HEK293 (cell line): ENCODE measurements at regions not wholly inside any gene's neighbourhood (a gene's known extent, or its start where the extent isn't known, plus 50 kb on each side); places are given as distances from the start of the nearest gene placed in this dataset.

Experiments used
- CTCF ChIA-PET: fragments of 350-600 bp; formaldehyde crosslinking; extraction: SDS; loops from one replicate; lab custom pipeline; 2021; ENCODE audit warnings: antibody characterized with exemption; lab: Yijun Ruan, JAX
- POLR2A ChIA-PET: fragments of 300-600 bp; formaldehyde crosslinking; extraction: SDS; loops from one replicate; lab custom pipeline; 2020; ENCODE audit warnings: antibody characterized with exemption, inconsistent platforms; lab: Yijun Ruan, JAX
- H3K27ac ChIP-seq: fragments of 200-500 bp; sonication (Bioruptor generic); 2 replicates; pipeline ENCODE4 v1.5.1; 2014; ENCODE audit warnings: low read depth, low read length, control low read depth, inconsistent platforms; ENCODE audit errors: extremely low read depth
- H3K36me3 ChIP-seq, 2 experiments: fragments of 200-500 bp in 1 of 2; sonication (Bioruptor generic) in 1 of 2; 1 replicate in 1 of 2; 2 replicates in 1 of 2; pipeline ENCODE4 v1.5.1; 2014 to 2017; ENCODE audit warnings: inconsistent platforms in 2 of 2, low read length in 2 of 2; ENCODE audit not compliant: control insufficient read depth in 2 of 2, insufficient read depth in 1 of 2
- H3K4me1 ChIP-seq: fragments of 200-500 bp; sonication (Bioruptor generic); 2 replicates; pipeline ENCODE4 v1.5.1; 2014; ENCODE audit warnings: mild to moderate bottlenecking, low read length, inconsistent platforms; ENCODE audit not compliant: control insufficient read depth, insufficient read depth
- H3K4me3 ChIP-seq: 2 replicates; pipeline ENCODE4 v1.5.1; 2011; ENCODE audit warnings: low read depth, mild to moderate bottlenecking, control low read depth, low read length, moderate library complexity
- H3K9me3 ChIP-seq: fragments of 200-500 bp; sonication (Bioruptor generic); 2 replicates; pipeline ENCODE4 v1.5.1; 2014; ENCODE audit warnings: low read depth, low read length, inconsistent platforms; ENCODE audit not compliant: control insufficient read depth, insufficient read depth
- GFI1B ChIP-seq: fragments of 450-650 bp; formaldehyde crosslinking; IDR thresholded peaks from 2 replicates; pipeline ENCODE4 v1.5.1; 2016; ENCODE audit warnings: missing biosample characterization, missing genetic modification characterization
- HOXC10 ChIP-seq: sonication (generic); formaldehyde crosslinking; IDR thresholded peaks from 2 replicates; pipeline ENCODE4 v1.8.1; 2023; ENCODE audit warnings: mild to moderate bottlenecking, missing genetic modification reagents
- SALL2 ChIP-seq: fragments of 450-650 bp; formaldehyde crosslinking; IDR thresholded peaks from 2 replicates; pipeline ENCODE4 v1.5.0; 2017; ENCODE audit warnings: missing biosample characterization, mild to moderate bottlenecking, missing genetic modification characterization, borderline replicate concordance
- SCRT2 ChIP-seq: fragments of 450-650 bp; formaldehyde crosslinking; IDR thresholded peaks from 2 replicates; pipeline ENCODE4 v1.5.1; 2016; ENCODE audit warnings: missing biosample characterization, missing genetic modification characterization
- ZBTB21 ChIP-seq: fragments of 450-650 bp; formaldehyde crosslinking; IDR thresholded peaks from 2 replicates; pipeline ENCODE4 v1.5.1; 2017; ENCODE audit warnings: missing biosample characterization, missing genetic modification characterization
- ZBTB8A ChIP-seq: fragments of 450-650 bp; formaldehyde crosslinking; IDR thresholded peaks from 2 replicates; pipeline ENCODE4 v1.5.1; 2016; ENCODE audit warnings: missing biosample characterization, missing genetic modification characterization
- ZFHX2 ChIP-seq: fragments of 450-650 bp; formaldehyde crosslinking; conservative IDR thresholded peaks from 2 replicates; pipeline ENCODE4 v1.5.1; 2016; ENCODE audit warnings: missing biosample characterization, missing genetic modification characterization
- ZFP41 ChIP-seq: fragments of 450-650 bp; formaldehyde crosslinking; IDR thresholded peaks from 2 replicates; pipeline ENCODE4 v1.5.1; 2016; ENCODE audit warnings: missing biosample characterization, missing genetic modification characterization, borderline replicate concordance
- ZNF155 ChIP-seq: fragments of 450-650 bp; formaldehyde crosslinking; IDR thresholded peaks from 2 replicates; pipeline ENCODE4 v1.5.1; 2016; ENCODE audit warnings: missing biosample characterization, missing genetic modification characterization
- ZNF174 ChIP-seq: fragments of 450-650 bp; formaldehyde crosslinking; IDR thresholded peaks from 2 replicates; pipeline ENCODE4 v1.5.0; 2017; ENCODE audit warnings: missing biosample characterization, mild to moderate bottlenecking, missing genetic modification characterization
- ZNF184 ChIP-seq: fragments of 450-650 bp; IDR thresholded peaks from 2 replicates; pipeline ENCODE4 v1.5.1; 2018; ENCODE audit warnings: missing biosample characterization, mild to moderate bottlenecking, missing genetic modification characterization
- ZNF221 ChIP-seq: fragments of 450-650 bp; formaldehyde crosslinking; IDR thresholded peaks from 2 replicates; pipeline ENCODE4 v1.5.1; 2017; ENCODE audit warnings: missing biosample characterization, missing genetic modification characterization, borderline replicate concordance
- ZNF423 ChIP-seq: fragments of 450-650 bp; formaldehyde crosslinking; IDR thresholded peaks from 2 replicates; pipeline ENCODE4 v1.5.1; 2016; ENCODE audit warnings: missing biosample characterization, missing genetic modification characterization
- ZNF501 ChIP-seq: fragments of 450-650 bp; formaldehyde crosslinking; IDR thresholded peaks from 2 replicates; pipeline ENCODE4 v1.5.1; 2016; ENCODE audit warnings: missing biosample characterization, missing genetic modification characterization
- ZNF530 ChIP-seq: fragments of 450-650 bp; formaldehyde crosslinking; IDR thresholded peaks from 2 replicates; pipeline ENCODE4 v1.5.1; 2016; ENCODE audit warnings: low read depth, missing biosample characterization, missing genetic modification characterization
- ZNF621 ChIP-seq: fragments of 450-650 bp; formaldehyde crosslinking; IDR thresholded peaks from 2 replicates; pipeline ENCODE4 v1.5.1; 2017; ENCODE audit warnings: missing biosample characterization, missing genetic modification characterization
- ZNF626 ChIP-seq: fragments of 450-650 bp; sonication (Bioruptor Pico); formaldehyde crosslinking; IDR thresholded peaks from 2 replicates; pipeline ENCODE4 v1.5.1; 2018; ENCODE audit warnings: missing biosample characterization, missing genetic modification characterization, inconsistent platforms
- ZNF629 ChIP-seq: fragments of 450-650 bp; formaldehyde crosslinking; IDR thresholded peaks from 2 replicates; pipeline ENCODE4 v1.5.1; 2017; ENCODE audit warnings: missing biosample characterization, missing genetic modification characterization
- ZNF645 ChIP-seq: fragments of 450-650 bp; formaldehyde crosslinking; IDR thresholded peaks from 2 replicates; pipeline ENCODE4; 2016; ENCODE audit warnings: missing biosample characterization, missing genetic modification characterization
- ZNF658 ChIP-seq: fragments of 450-650 bp; formaldehyde crosslinking; IDR thresholded peaks from 2 replicates; pipeline ENCODE4; 2016; ENCODE audit warnings: missing biosample characterization, missing genetic modification characterization
- ZNF664 ChIP-seq: fragments of 450-650 bp; formaldehyde crosslinking; IDR thresholded peaks from 2 replicates; pipeline ENCODE4 v1.5.1; 2016; ENCODE audit warnings: missing biosample characterization, missing genetic modification characterization
- ZNF704 ChIP-seq: fragments of 450-650 bp; formaldehyde crosslinking; IDR thresholded peaks from 2 replicates; pipeline ENCODE4 v1.5.1; 2016; ENCODE audit warnings: missing biosample characterization, missing genetic modification characterization
- ZNF76 ChIP-seq: fragments of 450-650 bp; formaldehyde crosslinking; IDR thresholded peaks from 2 replicates; pipeline ENCODE4; 2016; ENCODE audit warnings: low read depth, missing biosample characterization, missing genetic modification characterization, borderline replicate concordance
- TF ChIP-seq, protein P1 (sequence below): fragments of 450-650 bp; formaldehyde crosslinking; IDR thresholded peaks from 2 replicates; pipeline ENCODE4 v1.5.1; 2016; ENCODE audit warnings: missing biosample characterization, missing genetic modification characterization
- TF ChIP-seq, protein P2 (sequence below): fragments of 450-650 bp; formaldehyde crosslinking; IDR thresholded peaks from 2 replicates; pipeline ENCODE4 v1.5.1; 2016; ENCODE audit warnings: missing biosample characterization, missing genetic modification characterization, borderline replicate concordance

DNA sequence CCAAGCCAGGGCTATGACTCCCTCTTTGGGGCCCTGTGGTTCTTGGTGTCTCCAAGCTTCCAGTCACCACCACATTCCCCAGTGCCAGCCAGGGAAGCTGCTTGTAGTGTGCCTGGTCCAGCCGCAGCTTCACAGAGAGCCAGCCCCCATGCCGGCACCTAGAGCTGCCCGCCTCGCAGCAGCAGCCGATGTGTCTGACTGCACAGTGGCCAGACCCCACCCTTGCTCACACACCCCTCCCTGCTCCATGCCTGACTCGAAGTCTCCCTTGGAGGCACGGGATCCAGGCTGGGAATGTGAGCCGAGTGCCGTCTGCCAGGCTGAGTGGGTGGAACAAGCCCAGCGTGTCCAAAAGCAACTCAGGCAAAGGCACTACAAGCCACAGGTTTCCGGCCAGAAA lies 123.3 kb upstream of the SFSWAP start:
- no peaks in the 10 kb centered on the region for H3K9me3 ChIP-seq
- CTCF ChIA-PET, result no interaction called here
- H3K36me3 ChIP-seq, result no peaks in the 10 kb centered on the region
- no peak overlapping the region for H3K27ac ChIP-seq
- H3K4me1 ChIP-seq, result no peaks in the 10 kb centered on the region
- H3K4me3 ChIP-seq, result no peak overlapping the region
- TF ChIP-seq HOXC10 (CRISPR knock-in tag) (no peak), ZNF76 (tag by site-specific recombination) (no peak), ZNF626 (tag by site-specific recombination) (no peak), ZNF155 (tag by site-specific recombination) (no peak), ZNF221 (no peak), ZFHX2 (tag by site-specific recombination) (no peak), ZNF530 (tag by site-specific recombination) (no peak), ZFP41 (tag by site-specific recombination) (no peak), ZNF184 (tag by site-specific recombination) (no peak), ZNF423 (tag by site-specific recombination) (no peak), SCRT2 (tag by site-specific recombination) (no peak), ZNF501 (no peak), ZBTB21 (tag by site-specific recombination) (no peak), GFI1B (tag by site-specific recombination) (no peak)
- TF ChIP-seq, protein P1, sequence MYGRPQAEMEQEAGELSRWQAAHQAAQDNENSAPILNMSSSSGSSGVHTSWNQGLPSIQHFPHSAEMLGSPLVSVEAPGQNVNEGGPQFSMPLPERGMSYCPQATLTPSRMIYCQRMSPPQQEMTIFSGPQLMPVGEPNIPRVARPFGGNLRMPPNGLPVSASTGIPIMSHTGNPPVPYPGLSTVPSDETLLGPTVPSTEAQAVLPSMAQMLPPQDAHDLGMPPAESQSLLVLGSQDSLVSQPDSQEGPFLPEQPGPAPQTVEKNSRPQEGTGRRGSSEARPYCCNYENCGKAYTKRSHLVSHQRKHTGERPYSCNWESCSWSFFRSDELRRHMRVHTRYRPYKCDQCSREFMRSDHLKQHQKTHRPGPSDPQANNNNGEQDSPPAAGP, result no peak
- POLR2A ChIA-PET, result no interaction called here

DNA sequence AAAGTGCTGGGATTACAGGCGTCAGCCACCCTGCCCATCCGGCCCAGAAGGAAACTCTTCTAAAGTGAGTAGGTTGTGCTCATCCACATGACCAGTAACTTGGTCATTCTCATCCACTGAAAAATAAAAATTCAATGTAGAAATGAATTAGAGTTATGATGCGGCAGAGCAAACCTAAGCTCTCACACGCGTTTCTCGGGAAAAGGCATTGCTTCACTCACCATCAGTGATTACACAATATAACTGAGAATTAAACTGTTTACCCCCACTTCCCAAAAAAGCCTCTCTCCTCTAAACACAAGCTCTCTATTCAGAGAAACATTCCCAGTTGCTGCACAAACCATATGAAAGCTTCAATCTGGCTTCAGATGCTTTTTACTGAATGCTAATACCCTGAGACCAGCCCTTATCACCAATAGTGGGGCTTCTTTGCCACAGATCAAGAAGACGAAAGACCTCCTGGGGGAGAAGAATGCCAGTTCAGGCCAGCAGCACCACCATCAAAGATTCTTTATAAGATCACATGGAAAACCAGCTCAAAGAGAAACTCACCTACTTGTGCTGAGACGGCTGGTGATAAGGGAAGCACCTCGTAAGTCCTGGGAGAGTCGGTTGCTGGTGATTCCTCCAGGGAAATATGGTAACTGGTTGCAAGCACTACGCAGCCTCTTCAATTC lies 121.5 kb upstream of the SFSWAP start:
- no peaks in the 10 kb centered on the region for H3K4me1 ChIP-seq
- POLR2A ChIA-PET, result no interaction called here
- H3K27ac ChIP-seq, result no peak overlapping the region
- CTCF ChIA-PET, result interaction anchor here (0.6 to 1.1 kb wide), 2 partner anchors 135 to 484 kb away, joined by 3 read pairs; no protein-coding TSS in a partner anchor
- H3K36me3 ChIP-seq, result no peaks in the 10 kb centered on the region
- no peaks in the 10 kb centered on the region for H3K9me3 ChIP-seq
- H3K4me3 ChIP-seq, result no peak overlapping the region
- TF ChIP-seq ZFP41 (tag by site-specific recombination) (no peak), ZNF664 (tag by site-specific recombination) (no peak), ZNF645 (tag by site-specific recombination) (no peak), SALL2 (tag by site-specific recombination) (no peak), ZNF174 (no peak), ZNF621 (tag by site-specific recombination) (no peak), ZNF658 (no peak), ZNF704 (no peak), ZBTB8A (tag by site-specific recombination) (no peak), ZNF76 (tag by site-specific recombination) (no peak), ZNF629 (tag by site-specific recombination) (no peak)
- TF ChIP-seq, protein P2, sequence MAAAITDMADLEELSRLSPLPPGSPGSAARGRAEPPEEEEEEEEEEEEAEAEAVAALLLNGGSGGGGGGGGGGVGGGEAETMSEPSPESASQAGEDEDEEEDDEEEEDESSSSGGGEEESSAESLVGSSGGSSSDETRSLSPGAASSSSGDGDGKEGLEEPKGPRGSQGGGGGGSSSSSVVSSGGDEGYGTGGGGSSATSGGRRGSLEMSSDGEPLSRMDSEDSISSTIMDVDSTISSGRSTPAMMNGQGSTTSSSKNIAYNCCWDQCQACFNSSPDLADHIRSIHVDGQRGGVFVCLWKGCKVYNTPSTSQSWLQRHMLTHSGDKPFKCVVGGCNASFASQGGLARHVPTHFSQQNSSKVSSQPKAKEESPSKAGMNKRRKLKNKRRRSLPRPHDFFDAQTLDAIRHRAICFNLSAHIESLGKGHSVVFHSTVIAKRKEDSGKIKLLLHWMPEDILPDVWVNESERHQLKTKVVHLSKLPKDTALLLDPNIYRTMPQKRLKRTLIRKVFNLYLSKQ, result no peak
